GM23338 (cell line): ENCODE measurements at regions not wholly inside any gene's neighbourhood (a gene's known extent, or its start where the extent isn't known, plus 50 kb on each side); places are given as distances from the start of the nearest gene placed in this dataset.
A peak's percentile ranks its signal among the peaks of the same experiment; 100 is the strongest.

Experiments used
- ATAC-seq: fragments of 200-7000 bp; cut with Tn5 transposase; 3 replicates; pipeline ENCODE4 v1.9.1; 2020
- DNase-seq: peaks from one replicate; pipeline ENCODE4 v3.0.0-alpha.2; 2015; ENCODE audit warnings: low spot score
- H2AFZ ChIP-seq: fragments of 200-600 bp; sonication (generic); 2 replicates; pipeline ENCODE4 v1.8.0; 2016; ENCODE audit warnings: antibody characterized with exemption, mild to moderate bottlenecking, moderate library complexity
- H3F3A ChIP-seq: fragments of 200-600 bp; sonication (generic); replicated peaks from 2 replicates; pipeline ENCODE4 v1.8.0; 2017; ENCODE audit warnings: antibody characterized with exemption, mixed run types, low read depth
- H3K27ac ChIP-seq: fragments of 200-600 bp; sonication (generic); 2 replicates; pipeline ENCODE4 v1.6.1; 2016; ENCODE audit warnings: low read depth
- H3K27me3 ChIP-seq: fragments of 200-600 bp; sonication (generic); 2 replicates; pipeline ENCODE4 v1.8.0; 2016; ENCODE audit warnings: mild to moderate bottlenecking, mixed run types, moderate library complexity; ENCODE audit not compliant: insufficient read depth
- H3K36me3 ChIP-seq: fragments of 200-600 bp; sonication (generic); 2 replicates; pipeline ENCODE4 v1.8.0; 2016; ENCODE audit warnings: mild to moderate bottlenecking; ENCODE audit not compliant: insufficient read depth
- H3K4me1 ChIP-seq: fragments of 200-600 bp; sonication (generic); 2 replicates; pipeline ENCODE4 v1.8.0; 2016; ENCODE audit warnings: mild to moderate bottlenecking, moderate library complexity; ENCODE audit not compliant: insufficient read depth
- H3K4me2 ChIP-seq: fragments of 200-600 bp; sonication (generic); 2 replicates; pipeline ENCODE4 v1.7.1; 2017; ENCODE audit warnings: mixed run types
- H3K4me3 ChIP-seq: fragments of 200-600 bp; sonication (generic); 2 replicates; pipeline ENCODE4 v1.6.1; 2016; ENCODE audit warnings: mixed run types
- H3K79me2 ChIP-seq: fragments of 200-600 bp; sonication (generic); replicated peaks from 2 replicates; pipeline ENCODE4 v1.8.0; 2017; ENCODE audit warnings: mild to moderate bottlenecking; ENCODE audit not compliant: insufficient read depth
- H3K9me2 ChIP-seq: fragments of 200-600 bp; sonication (generic); 2 replicates; pipeline ENCODE4 v1.8.0; 2017; ENCODE audit not compliant: insufficient read depth
- H4K20me1 ChIP-seq: fragments of 200-600 bp; sonication (generic); replicated peaks from 2 replicates; pipeline ENCODE4 v1.8.0; 2017; ENCODE audit warnings: mild to moderate bottlenecking; ENCODE audit not compliant: insufficient read depth
- H3K27ac Mint-ChIP-seq: 2 replicates; pipeline ENCODE4 v1.8.0; 2020; ENCODE audit warnings: inconsistent platforms, mild to moderate bottlenecking, moderate library complexity, mixed read lengths
- H3K27me3 Mint-ChIP-seq: 3 replicates; pipeline ENCODE4 v1.8.0; 2022; ENCODE audit warnings: low read depth, mild to moderate bottlenecking, moderate library complexity, mixed read lengths, inconsistent platforms; ENCODE audit not compliant: insufficient read depth, poor library complexity
- H3K36me3 Mint-ChIP-seq: 3 replicates; pipeline ENCODE4 v1.8.0; 2021; ENCODE audit warnings: low read depth, mild to moderate bottlenecking, inconsistent platforms, moderate library complexity, mixed read lengths
- H3K4me1 Mint-ChIP-seq: 3 replicates; pipeline ENCODE4 v1.8.0; 2020; ENCODE audit warnings: mild to moderate bottlenecking, inconsistent platforms, mixed read lengths
- H3K4me3 Mint-ChIP-seq: 3 replicates; pipeline ENCODE4 v1.8.0; 2021; ENCODE audit warnings: moderate library complexity, mild to moderate bottlenecking, inconsistent platforms, mixed read lengths
- H3K9me3 Mint-ChIP-seq: 3 replicates; pipeline ENCODE4 v1.8.0; 2020; ENCODE audit warnings: moderate library complexity, mild to moderate bottlenecking, inconsistent platforms, mixed read lengths
- CREB1 ChIP-seq: fragments of 250-450 bp; sonication (Bioruptor Pico); IDR thresholded peaks from 2 replicates; pipeline ENCODE4 v1.5.0; 2020; ENCODE audit warnings: low read depth, mild to moderate bottlenecking, moderate library complexity
- EZH2 ChIP-seq: fragments of 200-600 bp; sonication (generic); IDR thresholded peaks from one replicate; pipeline ENCODE4 v1.8.0; 2017; ENCODE audit warnings: antibody characterized with exemption, mild to moderate bottlenecking, low read depth; ENCODE audit not compliant: unreplicated experiment
- EZH2phosphoT487 ChIP-seq: fragments of 200-600 bp; sonication (generic); IDR thresholded peaks from one replicate; pipeline ENCODE4 v1.8.1; 2018; ENCODE audit warnings: antibody characterized with exemption; ENCODE audit not compliant: unreplicated experiment
- STAT1 ChIP-seq: IDR thresholded peaks from one replicate; pipeline ENCODE4 v1.6.1; 2016; ENCODE audit warnings: antibody characterized with exemption; ENCODE audit not compliant: unreplicated experiment
- ZNF331 ChIP-seq: fragments of 250-450 bp; sonication (Bioruptor Pico); IDR thresholded peaks from 2 replicates; pipeline ENCODE4 v1.5.0; 2020; ENCODE audit warnings: low read depth, mild to moderate bottlenecking, moderate library complexity
- TF ChIP-seq, protein P1 (sequence below): IDR thresholded peaks from 2 replicates; pipeline ENCODE4 v1.6.1; 2016; ENCODE audit warnings: antibody characterized with exemption
- TF ChIP-seq, protein P2 (sequence below), 2 experiments: fragments of 200-600 bp in 1 of 2; sonication (generic) in 1 of 2; conservative IDR thresholded peaks; 2 replicates each; pipeline versions ENCODE4 v1.5.1 to v1.6.1; 2016 to 2017; ENCODE audit warnings: antibody characterized with exemption in 2 of 2, low read depth in 2 of 2, mild to moderate bottlenecking in 2 of 2, moderate library complexity in 1 of 2
- TF ChIP-seq, protein P3 (sequence below): IDR thresholded peaks from one replicate; pipeline ENCODE4 v1.6.1; 2018; ENCODE audit warnings: antibody characterized with exemption; ENCODE audit not compliant: unreplicated experiment

DNA sequence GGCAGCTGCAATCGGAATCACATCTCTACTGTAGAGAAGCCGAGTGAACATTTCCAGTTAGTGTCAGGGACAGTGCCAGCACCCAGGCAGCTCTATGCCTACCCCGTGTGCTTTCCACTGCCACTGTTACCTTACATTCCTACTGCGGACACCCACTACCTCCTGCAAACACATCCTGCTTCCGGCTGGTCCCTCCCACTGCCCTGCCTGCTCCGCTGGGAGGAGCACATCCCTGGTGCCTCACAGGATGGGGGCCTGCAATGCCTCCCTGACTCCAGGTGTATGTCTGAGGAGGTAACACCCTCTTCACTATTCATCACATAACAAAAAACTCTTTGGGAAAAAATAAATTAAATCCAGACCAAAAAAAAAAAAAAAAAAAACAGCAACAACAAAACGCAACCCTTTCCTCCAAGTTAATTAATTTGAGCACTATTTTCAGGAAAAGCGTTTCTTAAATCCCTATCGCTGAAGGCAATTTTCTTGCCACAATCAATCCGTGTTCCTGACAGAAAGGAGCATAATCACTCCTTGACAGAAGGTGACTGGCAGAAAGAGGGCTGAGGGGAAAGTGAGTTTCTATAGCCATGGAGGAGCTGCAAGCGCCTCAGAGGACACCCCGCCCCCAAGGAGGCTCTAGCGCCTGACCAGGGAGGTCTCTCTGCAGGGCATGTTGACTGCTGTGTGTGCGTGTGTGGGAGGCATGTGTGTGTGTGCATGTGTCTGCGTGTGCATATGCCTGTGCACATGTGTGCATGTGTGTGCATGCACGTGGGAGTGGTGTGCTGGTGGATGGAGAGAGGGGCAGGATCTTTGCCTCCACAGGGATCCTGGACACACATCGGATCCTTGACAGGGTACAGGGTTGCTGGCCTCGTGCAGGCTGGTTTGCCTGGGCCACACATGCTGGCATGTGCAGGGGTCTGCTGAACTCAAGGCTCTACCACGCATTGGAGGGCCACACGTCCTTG, 134.8 kb upstream of the NTM start:
- H3K4me1 Mint-ChIP-seq, result peaks cover 32% of the 10 kb centered on the region
- no peak for TF ChIP-seq EZH2phosphoT487
- TF ChIP-seq ZNF331 (CRISPR knock-in tag), result no peak
- TF ChIP-seq STAT1, result no peak
- TF ChIP-seq EZH2, result no peak
- TF ChIP-seq, protein P1, sequence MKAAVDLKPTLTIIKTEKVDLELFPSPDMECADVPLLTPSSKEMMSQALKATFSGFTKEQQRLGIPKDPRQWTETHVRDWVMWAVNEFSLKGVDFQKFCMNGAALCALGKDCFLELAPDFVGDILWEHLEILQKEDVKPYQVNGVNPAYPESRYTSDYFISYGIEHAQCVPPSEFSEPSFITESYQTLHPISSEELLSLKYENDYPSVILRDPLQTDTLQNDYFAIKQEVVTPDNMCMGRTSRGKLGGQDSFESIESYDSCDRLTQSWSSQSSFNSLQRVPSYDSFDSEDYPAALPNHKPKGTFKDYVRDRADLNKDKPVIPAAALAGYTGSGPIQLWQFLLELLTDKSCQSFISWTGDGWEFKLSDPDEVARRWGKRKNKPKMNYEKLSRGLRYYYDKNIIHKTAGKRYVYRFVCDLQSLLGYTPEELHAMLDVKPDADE, result no peak
- TF ChIP-seq, protein P2, sequence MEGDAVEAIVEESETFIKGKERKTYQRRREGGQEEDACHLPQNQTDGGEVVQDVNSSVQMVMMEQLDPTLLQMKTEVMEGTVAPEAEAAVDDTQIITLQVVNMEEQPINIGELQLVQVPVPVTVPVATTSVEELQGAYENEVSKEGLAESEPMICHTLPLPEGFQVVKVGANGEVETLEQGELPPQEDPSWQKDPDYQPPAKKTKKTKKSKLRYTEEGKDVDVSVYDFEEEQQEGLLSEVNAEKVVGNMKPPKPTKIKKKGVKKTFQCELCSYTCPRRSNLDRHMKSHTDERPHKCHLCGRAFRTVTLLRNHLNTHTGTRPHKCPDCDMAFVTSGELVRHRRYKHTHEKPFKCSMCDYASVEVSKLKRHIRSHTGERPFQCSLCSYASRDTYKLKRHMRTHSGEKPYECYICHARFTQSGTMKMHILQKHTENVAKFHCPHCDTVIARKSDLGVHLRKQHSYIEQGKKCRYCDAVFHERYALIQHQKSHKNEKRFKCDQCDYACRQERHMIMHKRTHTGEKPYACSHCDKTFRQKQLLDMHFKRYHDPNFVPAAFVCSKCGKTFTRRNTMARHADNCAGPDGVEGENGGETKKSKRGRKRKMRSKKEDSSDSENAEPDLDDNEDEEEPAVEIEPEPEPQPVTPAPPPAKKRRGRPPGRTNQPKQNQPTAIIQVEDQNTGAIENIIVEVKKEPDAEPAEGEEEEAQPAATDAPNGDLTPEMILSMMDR (conservative IDR thresholded peaks at IDR 0.05; ENCODE audit: low read depth in 2 of 2), result no peak
- TF ChIP-seq, protein P3, sequence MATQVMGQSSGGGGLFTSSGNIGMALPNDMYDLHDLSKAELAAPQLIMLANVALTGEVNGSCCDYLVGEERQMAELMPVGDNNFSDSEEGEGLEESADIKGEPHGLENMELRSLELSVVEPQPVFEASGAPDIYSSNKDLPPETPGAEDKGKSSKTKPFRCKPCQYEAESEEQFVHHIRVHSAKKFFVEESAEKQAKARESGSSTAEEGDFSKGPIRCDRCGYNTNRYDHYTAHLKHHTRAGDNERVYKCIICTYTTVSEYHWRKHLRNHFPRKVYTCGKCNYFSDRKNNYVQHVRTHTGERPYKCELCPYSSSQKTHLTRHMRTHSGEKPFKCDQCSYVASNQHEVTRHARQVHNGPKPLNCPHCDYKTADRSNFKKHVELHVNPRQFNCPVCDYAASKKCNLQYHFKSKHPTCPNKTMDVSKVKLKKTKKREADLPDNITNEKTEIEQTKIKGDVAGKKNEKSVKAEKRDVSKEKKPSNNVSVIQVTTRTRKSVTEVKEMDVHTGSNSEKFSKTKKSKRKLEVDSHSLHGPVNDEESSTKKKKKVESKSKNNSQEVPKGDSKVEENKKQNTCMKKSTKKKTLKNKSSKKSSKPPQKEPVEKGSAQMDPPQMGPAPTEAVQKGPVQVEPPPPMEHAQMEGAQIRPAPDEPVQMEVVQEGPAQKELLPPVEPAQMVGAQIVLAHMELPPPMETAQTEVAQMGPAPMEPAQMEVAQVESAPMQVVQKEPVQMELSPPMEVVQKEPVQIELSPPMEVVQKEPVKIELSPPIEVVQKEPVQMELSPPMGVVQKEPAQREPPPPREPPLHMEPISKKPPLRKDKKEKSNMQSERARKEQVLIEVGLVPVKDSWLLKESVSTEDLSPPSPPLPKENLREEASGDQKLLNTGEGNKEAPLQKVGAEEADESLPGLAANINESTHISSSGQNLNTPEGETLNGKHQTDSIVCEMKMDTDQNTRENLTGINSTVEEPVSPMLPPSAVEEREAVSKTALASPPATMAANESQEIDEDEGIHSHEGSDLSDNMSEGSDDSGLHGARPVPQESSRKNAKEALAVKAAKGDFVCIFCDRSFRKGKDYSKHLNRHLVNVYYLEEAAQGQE, result no peak
- TF ChIP-seq CREB1 (CRISPR knock-in tag), result no peak
- H3K4me3 Mint-ChIP-seq, result no peak overlapping the region
- H3K36me3 ChIP-seq, result no peaks in the 10 kb centered on the region; the same call in 1 of the 2 replicates
- peaks cover 22% of the 10 kb centered on the region for H3K4me1 ChIP-seq
- peaks cover 3% of the 10 kb centered on the region; the same call in 1 of the 2 replicates for H3K9me2 ChIP-seq
- ATAC-seq (peak; percentile 79), DNase-seq (peak; percentile 30)
- H2AFZ ChIP-seq, result peak overlapping the region; percentile 57; the same call in 1 of the 2 replicates
- no peak overlapping the region for H3K27ac Mint-ChIP-seq
- H4K20me1 ChIP-seq, result no peaks in the 10 kb centered on the region
- H3K27ac ChIP-seq, result no peak overlapping the region
- no peak overlapping the region for H3K4me3 ChIP-seq
- peaks cover 5% of the 10 kb centered on the region for H3K27me3 Mint-ChIP-seq
- no peaks in the 10 kb centered on the region for H3K27me3 ChIP-seq
- H3F3A ChIP-seq, result 0 out of 2 replicates have a peak, but pooled peaks cover 3% of the 10 kb centered on the region
- H3K79me2 ChIP-seq, result no peaks in the 10 kb centered on the region
- H3K9me3 Mint-ChIP-seq, result no peaks in the 10 kb centered on the region; the same call in 1 of the 3 replicates
- no peaks in the 10 kb centered on the region for H3K36me3 Mint-ChIP-seq
- no peak overlapping the region; the same call in 1 of the 2 replicates for H3K4me2 ChIP-seq
